AG04450 (cell line): ENCODE measurements at regions not wholly inside any gene's neighbourhood (a gene's known extent, or its start where the extent isn't known, plus 50 kb on each side); places are given as distances from the start of the nearest gene placed in this dataset.

Experiments used
- CTCF ChIA-PET: fragments of 300-600, 350-600 bp; formaldehyde crosslinking; extraction: SDS; loops from one replicate; lab custom pipeline; 2022; ENCODE audit warnings: antibody characterized with exemption, inconsistent platforms; lab: Charles Lee
- POLR2A ChIA-PET: fragments of 350-600 bp; formaldehyde crosslinking; extraction: SDS; loops from one replicate; lab custom pipeline; 2021; ENCODE audit warnings: antibody characterized with exemption, inconsistent platforms; lab: Yijun Ruan, JAX
- DNase-seq: peaks from one replicate; pipeline ENCODE4 v3.0.0-alpha.2; 2011; ENCODE audit warnings: low read depth, low spot score
- H3K27ac ChIP-seq: one replicate; pipeline ENCODE4 v1.5.1; 2012; ENCODE audit warnings: low read depth, low read length, control low read depth
- H3K27me3 ChIP-seq: one replicate; pipeline ENCODE4 v1.6.0; 2012; ENCODE audit warnings: low read length; ENCODE audit not compliant: control insufficient read depth, insufficient read depth
- H3K4me3 ChIP-seq: 2 replicates; pipeline ENCODE4 v1.5.1; 2011; ENCODE audit warnings: mild to moderate bottlenecking, low read depth, low read length, control low read depth
- H3K9me3 ChIP-seq: 2 replicates; pipeline ENCODE4 v1.5.1; 2012; ENCODE audit warnings: low read length; ENCODE audit not compliant: control insufficient read depth, insufficient read depth
- TF ChIP-seq, protein P1 (sequence below): IDR thresholded peaks from 2 replicates; pipeline ENCODE4 v1.5.1; 2011; ENCODE audit warnings: low read depth, low read length, control low read depth, inconsistent platforms

DNA sequence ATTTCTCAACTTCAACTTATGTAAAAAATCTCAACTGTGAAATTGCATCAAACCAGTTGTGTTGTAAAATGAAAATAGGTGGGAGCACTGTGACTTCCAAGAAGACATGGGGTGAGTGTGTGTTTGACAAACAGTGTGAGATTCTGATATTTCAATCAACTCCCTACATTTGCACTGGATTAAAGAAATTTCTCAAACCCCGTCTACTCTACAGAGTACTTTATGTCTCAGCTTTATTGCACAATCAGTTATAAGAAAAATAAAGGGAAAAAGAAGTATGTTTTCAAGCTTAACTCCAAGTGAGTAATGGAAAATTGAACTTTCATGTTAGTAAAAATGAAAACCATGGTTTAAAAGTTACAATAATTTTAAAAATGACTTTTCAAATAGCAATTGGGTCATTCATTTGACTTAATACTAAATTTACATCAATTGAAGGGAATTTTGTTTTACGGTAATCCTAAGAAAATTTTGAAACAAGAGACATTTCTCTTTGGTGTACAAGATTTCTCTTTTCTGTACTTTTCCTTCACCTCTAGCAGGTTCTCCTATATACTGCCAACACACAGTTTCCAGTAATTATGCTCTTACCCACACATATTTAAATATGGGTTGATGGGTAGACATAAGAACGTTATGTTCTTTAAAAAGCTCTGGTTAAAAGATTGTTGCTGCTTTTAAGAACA, 80.3 kb downstream of the CDO1 start:
- TF ChIP-seq, protein P1, sequence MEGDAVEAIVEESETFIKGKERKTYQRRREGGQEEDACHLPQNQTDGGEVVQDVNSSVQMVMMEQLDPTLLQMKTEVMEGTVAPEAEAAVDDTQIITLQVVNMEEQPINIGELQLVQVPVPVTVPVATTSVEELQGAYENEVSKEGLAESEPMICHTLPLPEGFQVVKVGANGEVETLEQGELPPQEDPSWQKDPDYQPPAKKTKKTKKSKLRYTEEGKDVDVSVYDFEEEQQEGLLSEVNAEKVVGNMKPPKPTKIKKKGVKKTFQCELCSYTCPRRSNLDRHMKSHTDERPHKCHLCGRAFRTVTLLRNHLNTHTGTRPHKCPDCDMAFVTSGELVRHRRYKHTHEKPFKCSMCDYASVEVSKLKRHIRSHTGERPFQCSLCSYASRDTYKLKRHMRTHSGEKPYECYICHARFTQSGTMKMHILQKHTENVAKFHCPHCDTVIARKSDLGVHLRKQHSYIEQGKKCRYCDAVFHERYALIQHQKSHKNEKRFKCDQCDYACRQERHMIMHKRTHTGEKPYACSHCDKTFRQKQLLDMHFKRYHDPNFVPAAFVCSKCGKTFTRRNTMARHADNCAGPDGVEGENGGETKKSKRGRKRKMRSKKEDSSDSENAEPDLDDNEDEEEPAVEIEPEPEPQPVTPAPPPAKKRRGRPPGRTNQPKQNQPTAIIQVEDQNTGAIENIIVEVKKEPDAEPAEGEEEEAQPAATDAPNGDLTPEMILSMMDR = no peak
- no peak for DNase-seq
- H3K27ac ChIP-seq = no peak overlapping the region
- no peak overlapping the region for H3K4me3 ChIP-seq
- no peaks in the 10 kb centered on the region for H3K9me3 ChIP-seq
- ChIA-PET POLR2A (no interaction called here), CTCF (no interaction called here)
- no peaks in the 10 kb centered on the region for H3K27me3 ChIP-seq

DNA sequence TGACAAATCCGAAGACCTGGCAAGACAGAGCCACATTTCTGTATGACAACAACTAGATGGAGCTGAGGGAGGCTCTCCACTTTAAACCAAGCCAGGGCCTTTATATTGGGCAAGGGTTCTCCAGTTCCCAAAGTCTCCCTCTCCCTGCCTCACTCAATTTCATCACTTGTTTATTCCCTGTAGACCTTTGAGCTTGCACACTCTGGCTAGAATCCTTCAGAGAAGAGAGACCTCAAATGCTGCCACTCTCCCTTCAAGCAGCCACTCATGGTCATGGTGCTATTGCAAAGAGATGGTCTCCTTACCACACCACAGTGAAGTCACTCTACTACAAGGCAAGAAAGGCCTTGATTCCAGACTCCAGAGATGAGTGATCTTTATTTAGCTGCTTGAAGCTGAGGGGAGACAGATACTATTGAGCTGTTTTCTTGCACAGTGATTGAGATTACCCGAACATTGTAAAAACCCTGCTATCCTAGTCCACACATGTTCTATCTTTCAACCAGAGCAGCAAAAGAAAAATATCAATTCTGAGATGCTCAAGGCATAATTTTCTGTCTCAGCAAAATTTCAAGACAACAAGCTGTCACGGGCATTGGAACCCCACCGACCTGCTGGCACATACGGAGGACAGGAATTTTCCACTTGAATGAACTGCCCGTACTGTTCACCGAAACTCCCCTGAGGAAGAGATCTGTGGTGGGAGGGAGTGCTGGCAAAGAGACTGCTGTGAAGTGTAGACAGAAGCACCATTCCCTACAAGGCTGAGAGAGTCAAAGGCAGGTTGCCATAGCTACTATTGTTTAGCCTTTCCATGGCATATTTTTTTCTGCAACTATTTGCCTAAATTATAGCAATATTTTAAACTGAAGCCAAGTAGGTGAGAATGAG, 81.1 kb downstream of the CDO1 start:
- Histone ChIP-seq H3K27me3 (no peaks in the 10 kb centered on the region), H3K4me3 (no peak overlapping the region), H3K27ac (no peak overlapping the region), H3K9me3 (no peaks in the 10 kb centered on the region)
- ChIA-PET POLR2A (no interaction called here), CTCF (no interaction called here)
- TF ChIP-seq, protein P1 = no peak
- DNase-seq = no peak

DNA sequence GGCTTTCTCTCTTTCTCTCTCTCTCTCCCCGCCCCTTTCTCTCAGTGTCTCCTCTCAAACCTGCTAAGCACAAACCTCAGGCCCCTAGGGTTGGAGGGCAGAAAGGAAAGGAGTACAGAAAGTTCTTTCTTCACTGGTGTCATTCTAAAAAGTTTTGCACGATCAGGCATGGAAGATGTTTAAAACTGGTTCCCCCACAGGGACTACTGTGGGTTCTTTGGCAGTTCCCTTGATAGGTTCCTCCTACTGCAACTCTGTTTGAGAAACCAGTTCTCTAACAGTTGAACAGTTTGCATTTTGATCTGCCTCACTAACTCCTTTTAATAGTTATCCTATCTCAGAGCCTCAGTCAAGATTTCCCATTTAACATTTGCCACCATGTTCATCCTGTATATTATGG, 82.9 kb downstream of the CDO1 start:
- CTCF ChIA-PET = no interaction called here
- POLR2A ChIA-PET = no interaction called here
- H3K27me3 ChIP-seq = no peaks in the 10 kb centered on the region
- no peaks in the 10 kb centered on the region for H3K9me3 ChIP-seq
- no peak overlapping the region for H3K27ac ChIP-seq
- H3K4me3 ChIP-seq = no peak overlapping the region
- TF ChIP-seq, protein P1 = no peak
- DNase-seq = no peak

DNA sequence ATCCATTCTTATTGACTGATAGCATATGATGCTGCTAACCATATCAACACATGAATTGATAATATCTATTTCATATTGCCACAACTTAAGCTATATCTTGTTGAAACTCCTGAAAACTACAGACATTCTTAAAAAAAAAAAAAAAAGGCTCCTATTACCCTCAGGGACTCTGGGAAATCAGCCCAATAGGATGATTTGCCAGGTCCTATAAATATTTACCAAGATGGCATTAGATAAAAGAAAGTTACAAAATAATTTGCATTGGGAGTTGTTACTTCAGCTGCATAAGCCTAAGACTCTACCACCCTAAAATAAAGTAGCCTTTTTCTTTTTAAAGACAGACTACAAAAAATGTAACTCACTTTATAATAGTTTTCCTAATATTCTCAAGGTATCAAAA, 84.4 kb downstream of the CDO1 start:
- CTCF ChIA-PET = no interaction called here
- TF ChIP-seq, protein P1 = no peak

DNA sequence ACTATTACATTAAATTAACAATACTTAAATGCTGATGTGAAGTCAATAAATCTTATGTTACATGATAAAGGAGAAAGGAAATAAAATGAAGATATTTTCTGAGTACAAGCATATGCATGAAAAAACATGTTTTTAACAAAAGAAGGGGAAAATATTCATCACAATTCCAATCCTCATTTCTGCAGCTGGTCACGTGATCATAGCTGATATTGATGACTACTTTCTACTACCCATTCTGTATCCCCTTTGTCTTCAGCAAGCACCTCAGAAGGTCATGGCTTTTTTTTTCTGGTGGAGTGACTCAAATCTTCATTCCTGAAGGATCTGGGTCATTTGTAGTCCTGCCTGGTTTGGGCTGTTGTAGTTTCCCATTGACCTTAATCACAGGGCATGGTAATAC, 90.9 kb downstream of the CDO1 start:
- H3K27me3 ChIP-seq = no peaks in the 10 kb centered on the region
- no peaks in the 10 kb centered on the region for H3K9me3 ChIP-seq
- H3K27ac ChIP-seq = no peak overlapping the region
- ChIA-PET POLR2A (no interaction called here), CTCF (no interaction called here)
- DNase-seq = no peak
- H3K4me3 ChIP-seq = no peak overlapping the region
- TF ChIP-seq, protein P1 = no peak

More for the DNA sequence above, 84.4 kb downstream of the CDO1 start:
- POLR2A ChIA-PET = no interaction called here
- DNase-seq = no peak
- Histone ChIP-seq H3K27ac (no peak overlapping the region), H3K4me3 (no peak overlapping the region), H3K27me3 (no peaks in the 10 kb centered on the region), H3K9me3 (no peaks in the 10 kb centered on the region)
